GM12891 (cell line): ENCODE measurements at regions not wholly inside any gene's neighbourhood (a gene's known extent, or its start where the extent isn't known, plus 50 kb on each side); places are given as distances from the start of the nearest gene placed in this dataset.

Experiments used
- PAX5 ChIP-seq: IDR thresholded peaks from 2 replicates; pipeline ENCODE4 v1.6.1; 2011; ENCODE audit warnings: low read length, moderate library complexity, mild to moderate bottlenecking; ENCODE audit not compliant: insufficient read depth, severe bottlenecking
- POLR2A ChIP-seq: IDR thresholded peaks from 2 replicates; pipeline ENCODE4 v1.6.1; 2011; ENCODE audit warnings: low read depth, low read length, control low read depth
- POLR2AphosphoS5 ChIP-seq: IDR thresholded peaks from 2 replicates; pipeline ENCODE4 v1.6.1; 2011; ENCODE audit warnings: low read depth, low read length, control low read depth
- POU2F2 ChIP-seq: IDR thresholded peaks from 2 replicates; pipeline ENCODE4 v1.6.1; 2011; ENCODE audit warnings: low read depth, mild to moderate bottlenecking, control low read depth, low read length, moderate library complexity
- SPI1 ChIP-seq: IDR thresholded peaks from 2 replicates; pipeline ENCODE4 v1.6.1; 2011; ENCODE audit warnings: low read depth, low read length, control low read depth
- TAF1 ChIP-seq: IDR thresholded peaks from 2 replicates; pipeline ENCODE4 v1.6.1; 2011; ENCODE audit warnings: low read depth, low read length, control low read depth

GRCh38 chr6:112929641-112930040 is 582.5 kb downstream of the RFPL4B start:
- no peak for TF ChIP-seq POLR2AphosphoS5
- no peak for TF ChIP-seq SPI1
- TF ChIP-seq PAX5 = no peak
- no peak for TF ChIP-seq POLR2A
- TF ChIP-seq TAF1 = no peak
- TF ChIP-seq POU2F2 = no peak
